ENCODE measurements at regions not wholly inside any gene's neighbourhood (a gene's known extent, or its start where the extent isn't known, plus 50 kb on each side); places are given as distances from the start of the nearest gene placed in this dataset.
A peak's percentile ranks its signal among the peaks of the same experiment; 100 is the strongest.

GRCh38 chr11:44454666-44455065 lies 110.8 kb upstream of the CD82 start:
- DNase-seq, result peak in 3 of 5 donors; percentile 42 to 61 (median 46)
- no peak for TF ChIP-seq POLR2A (IDR thresholded peaks at IDR 0.05)
- WGBS, 4 donors, result 37 to 54% (median 44%) methylated on average over 4 of the region's 4 CpGs

GRCh38 chr11:44456544-44457300 lies 108.7 kb upstream of the CD82 start:
- H3K36me3 ChIP-seq, result no peaks in the 10 kb centered on the region
- ATAC-seq (peak in 3 of 4 donors; percentile 45 to 81 (median 66)), DNase-seq (peak in 2 of 5 donors; percentile 44 to 52)
- H3K27ac ChIP-seq, result no peak overlapping the region
- 40 to 56% (median 50%) methylated on average over 11 of the region's 11 CpGs for WGBS, 4 donors
- TF ChIP-seq POLR2A (IDR thresholded peaks at IDR 0.05), result no peak
- TF ChIP-seq CTCF (IDR thresholded peaks at IDR 0.05), result peak in 7 of 12 donors; percentile 7 to 47 (median 35)
- H3K4me3 ChIP-seq, result no peak overlapping the region
- H3K9me3 ChIP-seq, result peaks cover 0 to 6% (median 0%) of the 10 kb centered on the region in 12 donors
- no peaks in the 10 kb centered on the region for H3K27me3 ChIP-seq
- intact Hi-C loops (cut with DNase I), result no loop called here
- H3K4me1 ChIP-seq, result peaks cover 0 to 18% (median 8%) of the 10 kb centered on the region in 12 donors

More at GRCh38 chr11:44454666-44455065, 110.8 kb upstream of the CD82 start:
- peak in 3 of 4 donors; percentile 24 to 50 (median 44) for ATAC-seq
- peaks cover 0 to 19% (median 8%) of the 10 kb centered on the region in 12 donors for H3K4me1 ChIP-seq
- no peaks in the 10 kb centered on the region for H3K9me3 ChIP-seq
- H3K27me3 ChIP-seq, result no peaks in the 10 kb centered on the region
- intact Hi-C loops (cut with DNase I), result no loop called here
- no peak overlapping the region for H3K27ac ChIP-seq
- no peaks in the 10 kb centered on the region for H3K36me3 ChIP-seq
- no peak overlapping the region for H3K4me3 ChIP-seq

- no peak overlapping the region for H3K4me3 ChIP-seq
- intact Hi-C loops (cut with DNase I), result no loop called here
- ATAC-seq (no peak), DNase-seq (no peak)
- no peak overlapping the region for H3K27ac ChIP-seq
- peaks cover 0 to 6% (median 0%) of the 10 kb centered on the region in 12 donors for H3K9me3 ChIP-seq
- no peak for TF ChIP-seq POLR2A (IDR thresholded peaks at IDR 0.05)
- no peak for TF ChIP-seq CTCF (IDR thresholded peaks at IDR 0.05)
- no peaks in the 10 kb centered on the region for H3K27me3 ChIP-seq
- peaks cover 0 to 15% (median 6%) of the 10 kb centered on the region in 12 donors for H3K4me1 ChIP-seq
- H3K36me3 ChIP-seq, result no peaks in the 10 kb centered on the region
Observed at GRCh38 chr11:44457862-44458261, 107.6 kb upstream of the CD82 start.

- no peak for ATAC-seq
- peaks cover 0 to 20% (median 3%) of the 10 kb centered on the region in 12 donors for H3K9me3 ChIP-seq
- no peak overlapping the region for H3K4me3 ChIP-seq
- no peak for TF ChIP-seq POLR2A (IDR thresholded peaks at IDR 0.05)
- no peak for TF ChIP-seq CTCF (IDR thresholded peaks at IDR 0.05)
- no peaks in the 10 kb centered on the region for H3K36me3 ChIP-seq
- peaks cover 0 to 4% (median 0%) of the 10 kb centered on the region in 12 donors for H3K4me1 ChIP-seq
- WGBS, 4 donors, result 94 to 100% (median 98%) methylated on average over 1 to 5 of the region's 5 CpGs
- DNase-seq, result no peak
- no peak overlapping the region for H3K27ac ChIP-seq
- no peaks in the 10 kb centered on the region for H3K27me3 ChIP-seq
- intact Hi-C loops (cut with DNase I), result loop anchor here in 1 of 10 donors (10.0 kb wide), 1 partner anchor 59 kb away; no protein-coding TSS in a partner anchor
Observed at GRCh38 chr11:44463751-44464150, 101.7 kb upstream of the CD82 start.
